GM21786 (cell line): ENCODE measurements at regions not wholly inside any gene's neighbourhood (a gene's known extent, or its start where the extent isn't known, plus 50 kb on each side); places are given as distances from the start of the nearest gene placed in this dataset.
"Not testable (repeated sequence)": the region's sequence is repeated elsewhere in the genome, so short reads cannot be mapped to it uniquely, and the experiment has no call there.

ENCODE experiments used
- ATAC-seq: cut with Tn5 transposase; IDR thresholded peaks from one replicate; pipeline ENCODE4 v1.9.1; 2021; ENCODE audit not compliant: unreplicated experiment

DNA sequence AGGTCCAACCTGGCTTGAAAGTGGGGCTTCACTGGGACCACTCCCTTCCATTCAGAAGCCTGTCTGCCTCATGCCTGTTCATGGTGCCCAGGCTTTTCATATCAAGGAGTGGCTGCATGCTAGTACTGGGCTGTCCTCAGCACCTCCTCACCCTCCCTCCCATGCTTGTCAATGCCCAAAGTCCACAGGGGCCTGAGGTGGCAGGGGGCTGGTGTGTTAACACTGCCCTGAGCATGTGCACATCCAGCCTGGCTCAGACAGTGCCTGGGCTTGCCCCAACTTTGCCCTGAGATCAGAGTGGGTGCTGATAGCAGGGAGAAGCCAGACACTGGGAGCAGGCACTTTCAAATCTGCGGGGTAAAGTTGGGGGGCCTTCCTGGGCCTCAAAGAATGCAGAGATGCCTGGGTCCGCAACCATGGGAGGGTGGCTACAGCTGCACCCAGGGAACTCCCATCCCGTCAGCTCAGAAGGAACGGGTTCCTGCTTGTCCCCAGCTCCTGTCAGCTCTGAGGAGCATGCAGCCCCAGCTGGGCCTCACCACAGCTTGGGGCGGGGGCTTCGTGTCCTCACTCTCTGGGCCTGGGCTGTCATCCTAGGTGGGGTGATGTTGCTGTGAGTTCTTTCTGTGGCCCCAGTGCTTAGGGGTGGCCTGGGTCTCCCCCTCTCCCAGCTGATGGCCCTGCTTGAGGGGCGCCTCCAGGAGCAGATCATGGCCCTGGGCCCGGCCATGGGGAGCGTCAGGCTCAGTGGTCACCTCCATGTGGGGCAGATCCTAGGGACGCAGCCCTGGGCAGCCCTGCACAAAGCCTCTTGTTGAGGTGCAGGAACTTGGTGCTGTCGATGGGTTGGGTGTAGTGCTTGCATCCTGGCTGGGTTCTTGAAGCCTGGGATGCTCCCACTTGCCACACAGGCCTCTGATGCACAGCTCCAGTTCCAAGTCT is 830.6 kb upstream of the SLITRK5 start:
- no peak for ATAC-seq

- no peak for ATAC-seq
Observed at GRCh38 chr13:86841264-86841663, 829.9 kb upstream of the SLITRK5 start.

DNA sequence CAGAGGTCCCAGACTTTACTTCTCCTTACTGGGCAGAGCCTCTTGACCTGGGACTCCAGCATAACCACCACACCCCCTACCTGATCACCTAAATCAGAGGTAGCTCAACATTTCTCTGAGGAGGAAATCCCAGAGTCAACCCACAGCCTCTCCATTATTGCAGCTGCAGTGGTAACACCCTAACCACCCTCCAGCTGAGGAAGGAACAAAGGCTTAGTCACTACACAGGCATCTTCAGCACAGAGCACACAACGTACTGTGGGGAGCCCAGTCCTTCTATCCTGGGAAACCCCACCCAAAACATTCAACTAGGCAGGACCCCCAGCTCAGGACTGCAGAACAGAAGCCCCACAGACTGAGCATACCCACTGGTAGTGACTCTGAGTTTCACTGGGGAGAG is 824.7 kb upstream of the SLITRK5 start:
- ATAC-seq = no peak

DNA sequence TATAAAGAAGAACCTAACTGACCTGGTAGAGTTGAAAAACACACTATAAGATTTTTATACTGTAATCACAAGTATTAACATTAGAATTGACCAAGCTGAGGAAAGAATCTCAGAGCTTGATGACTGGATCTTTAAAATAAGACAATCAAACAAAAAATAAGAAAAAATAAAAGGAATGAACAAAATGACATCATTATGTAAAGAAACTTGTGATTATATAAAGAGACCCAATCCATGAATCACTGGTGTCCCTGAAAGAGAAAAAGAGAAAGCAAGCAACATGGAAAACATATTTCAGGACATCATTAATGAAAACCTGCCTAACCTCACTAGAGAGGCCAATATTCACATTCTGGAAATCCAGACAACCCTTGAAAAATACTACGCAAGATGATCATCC is 822.5 kb upstream of the SLITRK5 start:
- ATAC-seq = no peak

- ATAC-seq = no peak
Observed at GRCh38 chr13:86856991-86857390, 814.2 kb upstream of the SLITRK5 start.

DNA sequence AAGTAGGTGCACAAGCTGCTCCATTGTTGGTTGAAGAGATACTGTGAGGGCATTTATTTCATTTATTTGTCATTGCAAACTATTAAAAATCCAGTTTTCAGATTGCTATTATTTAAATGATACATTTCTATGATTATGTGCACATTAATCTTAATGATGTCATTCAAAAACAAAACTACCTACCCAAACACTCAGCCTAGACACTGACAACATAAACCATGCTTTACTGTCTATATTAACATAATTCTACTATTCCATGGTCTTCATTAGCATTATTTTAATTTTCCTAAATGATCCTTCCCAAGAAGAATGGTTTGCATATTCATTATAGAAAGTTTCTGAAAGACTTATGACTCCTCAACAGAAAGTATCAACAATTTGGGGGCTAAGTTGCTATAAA is 813.0 kb upstream of the SLITRK5 start:
- no peak for ATAC-seq

DNA sequence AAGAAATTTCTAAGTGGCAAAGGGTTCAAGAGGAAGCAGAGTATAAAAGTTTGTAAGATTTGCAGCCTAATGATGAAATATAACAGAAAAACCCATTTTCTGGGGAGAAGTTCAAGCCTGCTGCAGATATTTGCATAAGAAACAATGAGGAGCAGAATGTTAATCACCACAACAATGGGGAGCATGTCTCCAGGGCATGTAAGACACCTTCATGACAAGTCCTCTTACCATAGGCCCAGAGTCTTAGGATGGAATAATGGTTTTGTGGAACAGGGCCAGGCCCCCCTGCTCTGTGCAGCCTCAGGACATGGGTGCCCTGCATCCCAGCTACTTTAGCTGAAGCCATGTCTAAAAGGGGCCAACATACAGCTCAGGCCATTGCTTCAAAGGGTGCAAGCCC is 809.0 kb upstream of the SLITRK5 start:
- ATAC-seq = no peak

DNA sequence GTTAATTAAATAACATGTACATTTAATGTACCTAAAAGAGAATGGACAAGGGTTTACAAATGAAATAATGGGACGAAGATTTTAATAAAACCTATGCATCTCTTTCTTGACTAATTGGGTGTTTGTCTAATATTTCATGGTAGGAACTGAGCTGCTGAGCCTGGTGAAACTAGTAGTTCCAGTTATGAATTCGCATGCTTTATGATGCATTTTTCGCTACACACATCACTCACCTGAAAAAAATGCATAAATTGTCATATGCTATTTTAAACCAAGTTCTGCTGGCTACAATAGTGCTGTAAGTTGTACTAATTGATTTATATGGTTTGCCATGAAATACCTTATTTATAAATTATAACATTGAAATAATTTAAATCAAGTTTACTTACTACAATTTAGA is 806.8 kb upstream of the SLITRK5 start:
- ATAC-seq = no peak

GRCh38 chr13:86870444-86870843 is 800.7 kb upstream of the SLITRK5 start:
- no peak for ATAC-seq

- no peak for ATAC-seq
Observed at GRCh38 chr13:86877441-86877840, 793.7 kb upstream of the SLITRK5 start.

- no peak for ATAC-seq
Observed at GRCh38 chr13:86878781-86879180, 792.4 kb upstream of the SLITRK5 start.

GRCh38 chr13:86881390-86881789 is 789.8 kb upstream of the SLITRK5 start:
- no peak for ATAC-seq

GRCh38 chr13:86882107-86882506 is 789.1 kb upstream of the SLITRK5 start:
- no peak for ATAC-seq

- no peak for ATAC-seq
Observed at GRCh38 chr13:86882835-86883234, 788.3 kb upstream of the SLITRK5 start.

GRCh38 chr13:86892330-86892729 is 778.8 kb upstream of the SLITRK5 start:
- ATAC-seq = no peak

DNA sequence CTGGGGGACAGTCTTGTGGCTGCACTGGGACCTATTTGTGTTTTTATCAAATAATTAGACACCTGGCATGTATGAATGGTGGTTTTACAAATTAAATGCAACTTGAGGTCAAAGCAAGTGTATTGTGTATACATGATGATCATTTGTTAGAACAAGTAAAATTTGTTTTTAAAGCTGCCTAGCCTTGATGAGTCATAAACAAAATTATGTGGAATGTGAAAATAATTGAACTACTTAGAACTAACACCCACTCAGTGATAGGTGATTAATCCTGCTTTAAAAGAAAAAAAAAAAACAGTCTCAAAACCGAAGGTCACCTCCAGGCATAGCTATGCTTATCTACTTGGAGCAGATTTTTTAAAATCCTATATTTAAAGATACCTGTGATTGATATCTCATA is 770.3 kb upstream of the SLITRK5 start:
- ATAC-seq = no peak

- no peak for ATAC-seq
Observed at GRCh38 chr13:86906127-86906874, 764.9 kb upstream of the SLITRK5 start.

DNA sequence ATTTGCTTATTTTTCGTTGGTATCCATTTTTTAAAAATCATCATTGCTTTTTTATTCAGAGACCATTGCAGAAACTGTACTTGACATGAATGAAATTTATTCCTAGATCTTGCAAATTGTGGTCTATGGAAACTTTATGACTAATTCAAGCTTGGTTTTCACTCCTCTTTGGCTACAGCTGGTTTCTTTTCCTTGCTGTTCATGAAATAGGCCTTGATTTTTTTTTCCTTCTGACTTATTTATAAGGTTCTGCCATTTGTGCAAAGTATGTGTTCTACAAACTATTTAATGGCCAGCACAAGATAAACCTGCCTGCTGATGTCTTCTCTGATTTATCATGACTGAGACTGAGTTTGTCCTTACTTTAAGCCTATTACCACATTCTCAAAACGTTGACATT is 764.0 kb upstream of the SLITRK5 start:
- no peak for ATAC-seq

- no peak for ATAC-seq
Observed at GRCh38 chr13:86909318-86909717, 761.9 kb upstream of the SLITRK5 start.

DNA sequence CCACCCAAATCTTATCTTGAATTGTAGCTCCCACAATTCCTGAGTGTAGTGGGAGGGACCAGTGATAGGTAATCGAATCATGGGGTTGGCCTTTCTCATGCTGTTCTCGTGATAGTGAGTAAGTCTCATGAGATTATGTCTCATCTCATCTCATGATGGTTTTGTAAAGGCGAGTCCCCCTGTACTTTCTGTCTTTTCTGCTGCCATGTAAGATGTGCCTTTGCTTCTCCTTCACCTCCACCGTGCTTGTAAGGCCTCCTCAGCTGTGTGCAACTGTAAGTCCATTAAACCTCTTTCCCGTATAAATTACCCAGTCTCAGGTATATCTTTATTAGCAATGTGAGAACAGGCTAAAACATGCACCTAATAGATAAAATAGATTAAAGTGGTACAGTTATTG is 756.4 kb upstream of the SLITRK5 start:
- no peak for ATAC-seq

- not testable (repeated sequence) for ATAC-seq
Observed at GRCh38 chr13:86917438-86917837, 753.7 kb upstream of the SLITRK5 start.

DNA sequence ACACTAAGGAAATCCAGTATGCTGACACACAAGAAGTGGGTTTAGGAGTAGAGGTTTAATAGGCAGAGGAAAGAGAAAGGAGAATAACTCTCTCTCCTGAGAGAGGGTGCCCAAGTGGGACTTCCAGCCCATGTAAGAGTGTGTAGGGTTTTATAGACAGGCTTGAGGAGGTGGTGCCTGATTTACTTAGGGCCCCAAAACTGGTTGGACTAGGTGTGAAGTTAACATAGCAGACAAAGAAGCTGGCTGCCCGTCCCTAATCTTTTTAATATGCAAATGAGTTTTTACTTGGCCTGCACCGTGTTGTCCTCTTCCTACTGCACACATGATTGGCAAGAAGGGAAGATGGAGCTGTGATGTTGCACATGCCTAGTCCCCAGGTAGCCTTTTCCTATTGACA is 752.5 kb upstream of the SLITRK5 start:
- no peak for ATAC-seq
